BLaER1 treated with 17β-estradiol and CSF1 and Interleukin-3, amounts not matched to agents 10 nM and 100 nM (cell line): ENCODE measurements at regions not wholly inside any gene's neighbourhood (a gene's known extent, or its start where the extent isn't known, plus 50 kb on each side); places are given as distances from the start of the nearest gene placed in this dataset.

Experiments
- H3K27ac ChIP-seq, 11 experiments: shearing (Covaris generic); formaldehyde crosslinking; 2 replicates each; pipeline ENCODE4 v1.8.1; 2022
- H3K27me3 ChIP-seq, 11 experiments: shearing (Covaris generic); formaldehyde crosslinking; 2 replicates each; pipeline ENCODE4 v1.8.1; 2022
- H3K36me3 ChIP-seq, 11 experiments: shearing (Covaris generic); formaldehyde crosslinking; 2 replicates each; pipeline ENCODE4 v1.8.1; 2022
- H3K4me1 ChIP-seq, 10 experiments: shearing (Covaris generic); formaldehyde crosslinking; 2 replicates each; pipeline ENCODE4 v1.8.1; 2022
- H3K4me2 ChIP-seq, 11 experiments: shearing (Covaris generic); formaldehyde crosslinking; 2 replicates each; pipeline ENCODE4 v1.8.1; 2022
- H3K4me3 ChIP-seq, 10 experiments: shearing (Covaris generic); formaldehyde crosslinking; 2 replicates each; pipeline ENCODE4 v1.8.1; 2022
- H3K9ac ChIP-seq, 11 experiments: shearing (Covaris generic); formaldehyde crosslinking; 2 replicates each; pipeline ENCODE4 v1.8.1; 2022
- H3K9me3 ChIP-seq, 11 experiments: shearing (Covaris generic); formaldehyde crosslinking; replicated peaks in 1 of 11; 2 replicates each; pipeline ENCODE4 v1.8.1; 2022
- H4K20me1 ChIP-seq, 11 experiments: shearing (Covaris generic); formaldehyde crosslinking; 2 replicates each; pipeline ENCODE4 v1.8.1; 2022
- Cebpa-rat ChIP-seq, 11 experiments: shearing (Covaris generic); IDR thresholded peaks; 2 replicates each; pipeline ENCODE4 v1.8.1; 2022

DNA sequence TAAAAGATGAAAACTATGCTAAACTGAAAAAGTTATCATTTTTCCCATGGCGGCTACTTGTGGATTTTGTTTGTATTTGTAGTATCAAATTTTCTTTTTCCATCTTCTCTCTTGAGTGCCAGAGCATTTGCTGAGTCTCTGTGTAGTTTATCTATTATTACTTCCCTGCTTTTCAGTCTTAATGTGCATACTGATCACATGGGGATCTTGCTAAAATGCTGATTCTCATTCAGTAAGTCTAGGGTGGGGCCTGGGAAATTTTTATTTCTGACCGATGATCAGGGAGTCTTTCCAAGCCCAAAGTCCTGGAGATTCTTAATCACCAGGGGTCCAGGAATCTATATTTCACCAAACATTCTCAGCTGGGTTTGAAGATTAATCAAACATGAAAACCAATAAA, 189.0 kb upstream of the GOT2 start:
- Histone ChIP-seq H3K27ac (no peak overlapping the region), H3K4me2 (no peak overlapping the region), H3K36me3 (no peaks in the 10 kb centered on the region), H3K9me3 (peaks cover 0 to 23% (median 4%) of the 10 kb centered on the region in 11 experiments; a peak in 7 of 22 replicates), H3K9ac (no peak overlapping the region), H3K4me1 (peaks cover 0 to 4% (median 0%) of the 10 kb centered on the region in 10 experiments; a peak in 3 of 20 replicates), H4K20me1 (no peaks in the 10 kb centered on the region), H3K27me3 (no peaks in the 10 kb centered on the region), H3K4me3 (no peak overlapping the region)
- no peak for TF ChIP-seq Cebpa-rat (IDR thresholded peaks at IDR 0.05)

- H3K4me3 ChIP-seq: no peak overlapping the region
- TF ChIP-seq Cebpa-rat (IDR thresholded peaks at IDR 0.05): no peak
- no peak overlapping the region for H3K4me2 ChIP-seq
These were observed 179.3 kb upstream of the GOT2 start for GRCh38 chr16:58913456-58913855.

GRCh38 chr16:58912571-58912970, 178.5 kb upstream of the GOT2 start:
- peaks cover 0 to 16% (median 5%) of the 10 kb centered on the region in 11 experiments; a peak in 13 of 22 replicates for H3K9me3 ChIP-seq

More at GRCh38 chr16:58913456-58913855, 179.3 kb upstream of the GOT2 start:
- Histone ChIP-seq H3K9ac (no peak overlapping the region), H3K27me3 (no peaks in the 10 kb centered on the region), H3K4me1 (no peaks in the 10 kb centered on the region), H3K36me3 (no peaks in the 10 kb centered on the region), H3K9me3 (peaks cover 0 to 20% (median 7%) of the 10 kb centered on the region in 11 experiments; a peak in 13 of 22 replicates), H3K27ac (no peak overlapping the region), H4K20me1 (no peaks in the 10 kb centered on the region)

DNA sequence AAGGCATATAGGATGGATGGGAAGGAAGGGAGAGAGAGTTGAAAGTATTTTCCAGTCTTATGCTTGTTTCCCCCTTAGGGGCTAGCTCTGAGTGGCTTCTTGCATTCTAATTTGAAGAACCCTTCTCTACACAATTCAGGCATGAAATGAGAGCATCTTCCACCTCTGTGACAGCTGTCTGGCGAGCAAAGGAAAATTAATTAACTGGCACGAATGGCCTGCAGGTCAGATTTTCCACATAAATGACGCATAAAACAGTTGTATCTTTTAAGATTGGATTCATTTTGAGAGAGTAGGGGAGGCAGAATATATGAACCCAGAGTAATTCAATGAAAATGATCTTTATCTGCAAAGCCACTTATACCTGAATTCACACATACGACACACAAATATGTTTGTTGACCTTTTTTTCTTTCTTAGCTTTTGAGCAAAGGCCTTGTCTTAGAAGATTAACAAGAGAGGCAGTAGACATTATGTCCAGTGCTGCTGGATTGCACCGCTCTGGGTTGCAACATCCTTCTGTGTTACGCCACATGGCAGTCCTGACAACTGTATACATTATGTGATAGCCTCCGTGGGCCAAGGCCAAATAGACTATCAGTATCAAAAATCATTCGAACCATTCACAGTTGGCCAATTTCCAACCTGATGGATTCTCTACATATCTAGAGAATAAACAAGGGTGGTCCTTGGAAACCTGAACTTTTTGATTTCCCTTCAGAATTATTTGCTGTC, 173.0 kb upstream of the GOT2 start:
- Histone ChIP-seq H3K27me3 (no peaks in the 10 kb centered on the region), H4K20me1 (no peaks in the 10 kb centered on the region), H3K4me3 (no peak overlapping the region), H3K9ac (no peak overlapping the region), H3K36me3 (no peaks in the 10 kb centered on the region), H3K9me3 (no peaks in the 10 kb centered on the region), H3K4me1 (no peaks in the 10 kb centered on the region), H3K27ac (no peak overlapping the region), H3K4me2 (no peak overlapping the region)
- no peak for TF ChIP-seq Cebpa-rat (IDR thresholded peaks at IDR 0.05)

More at GRCh38 chr16:58912571-58912970, 178.5 kb upstream of the GOT2 start:
- Histone ChIP-seq H3K36me3 (no peaks in the 10 kb centered on the region), H3K4me3 (no peak overlapping the region), H3K27me3 (no peaks in the 10 kb centered on the region), H3K27ac (no peak overlapping the region), H3K9ac (no peak overlapping the region), H3K4me2 (no peak overlapping the region), H4K20me1 (no peaks in the 10 kb centered on the region), H3K4me1 (no peaks in the 10 kb centered on the region)
- TF ChIP-seq Cebpa-rat (IDR thresholded peaks at IDR 0.05): no peak

- Histone ChIP-seq H3K9ac (no peak overlapping the region), H4K20me1 (no peaks in the 10 kb centered on the region), H3K27me3 (no peaks in the 10 kb centered on the region)
These were observed 170.2 kb upstream of the GOT2 start for GRCh38 chr16:58904291-58904690.

DNA sequence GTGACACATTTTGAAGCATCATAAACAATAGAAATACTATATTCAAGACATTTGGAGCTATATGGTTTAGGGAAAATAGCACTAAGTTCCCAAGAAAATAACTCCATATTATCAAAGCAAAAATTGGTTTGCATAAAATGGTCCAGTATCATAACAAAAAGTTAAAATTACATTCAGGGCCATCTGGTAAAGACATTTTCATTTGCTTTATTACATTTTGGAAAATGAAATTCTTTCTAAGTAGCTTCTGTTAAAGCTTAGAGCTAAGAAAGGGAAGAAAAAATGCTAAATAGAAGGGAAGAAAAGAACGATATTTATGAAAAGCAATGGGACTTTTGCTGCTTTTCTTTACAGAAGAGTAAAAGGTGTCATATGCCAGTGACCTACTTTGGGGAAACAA, 155.4 kb upstream of the GOT2 start:
- no peak for TF ChIP-seq Cebpa-rat (IDR thresholded peaks at IDR 0.05)
- H3K9ac ChIP-seq: no peak overlapping the region
- H3K27ac ChIP-seq: no peak overlapping the region
- H4K20me1 ChIP-seq: no peaks in the 10 kb centered on the region
- H3K27me3 ChIP-seq: no peaks in the 10 kb centered on the region
- H3K9me3 ChIP-seq: 0 out of 22 replicates have a peak, but pooled peaks cover 0 to 8% (median 0%) of the 10 kb centered on the region in 11 experiments
- no peak overlapping the region for H3K4me3 ChIP-seq
- no peak overlapping the region for H3K4me2 ChIP-seq
- peaks cover 0 to 6% (median 0%) of the 10 kb centered on the region in 10 experiments; a peak in 1 of 20 replicates for H3K4me1 ChIP-seq
- H3K36me3 ChIP-seq: no peaks in the 10 kb centered on the region

More at GRCh38 chr16:58904291-58904690, 170.2 kb upstream of the GOT2 start:
- Histone ChIP-seq H3K9me3 (no peaks in the 10 kb centered on the region), H3K4me1 (no peaks in the 10 kb centered on the region), H3K4me3 (no peak overlapping the region), H3K36me3 (no peaks in the 10 kb centered on the region), H3K27ac (no peak overlapping the region), H3K4me2 (no peak overlapping the region)
- no peak for TF ChIP-seq Cebpa-rat (IDR thresholded peaks at IDR 0.05)

DNA sequence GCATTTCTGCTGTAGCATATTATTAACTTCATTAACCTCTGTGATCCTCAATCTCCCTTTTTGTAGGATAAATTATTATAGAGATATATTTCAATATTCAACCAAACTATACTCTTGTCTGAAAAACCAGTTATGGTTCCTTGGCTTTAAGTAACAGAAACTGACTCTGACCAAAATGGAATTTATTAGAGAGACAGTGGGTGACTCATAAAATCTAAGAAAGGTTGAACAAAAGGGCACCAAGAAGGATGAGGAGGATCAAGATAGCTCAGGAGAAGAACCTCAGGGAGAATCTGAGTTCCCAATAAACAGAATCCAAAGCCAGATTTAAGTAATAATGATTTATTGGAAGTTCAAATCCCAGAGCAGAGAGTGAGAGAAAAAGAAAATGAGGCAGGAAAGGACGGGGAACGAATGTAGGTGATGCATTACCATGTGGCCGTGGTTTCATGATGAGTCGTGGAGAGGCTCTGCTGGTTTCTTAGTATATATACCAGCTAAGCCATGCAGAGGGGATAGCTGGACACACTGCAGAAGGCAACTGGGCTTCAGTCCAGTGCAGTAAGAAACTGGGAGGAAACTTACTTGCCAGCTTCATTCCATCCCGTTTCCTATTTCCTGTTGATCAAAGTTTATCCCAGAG, 151.5 kb upstream of the GOT2 start:
- H3K9ac ChIP-seq: no peak overlapping the region
- H3K36me3 ChIP-seq: no peaks in the 10 kb centered on the region
- H3K27me3 ChIP-seq: no peaks in the 10 kb centered on the region
- no peak for TF ChIP-seq Cebpa-rat (IDR thresholded peaks at IDR 0.05)
- no peak overlapping the region for H3K4me3 ChIP-seq
- peaks cover 0 to 21% (median 8%) of the 10 kb centered on the region in 10 experiments; a peak in 9 of 20 replicates for H3K4me1 ChIP-seq
- peak overlapping the region in 2 of 11 experiments; percentile 15 to 23; a peak in 2 of 22 replicates for H3K4me2 ChIP-seq
- no peak overlapping the region for H3K27ac ChIP-seq
- no peaks in the 10 kb centered on the region for H4K20me1 ChIP-seq
- H3K9me3 ChIP-seq: peaks cover 0 to 17% (median 7%) of the 10 kb centered on the region in 11 experiments; a peak in 10 of 22 replicates

- Histone ChIP-seq H3K27me3 (no peaks in the 10 kb centered on the region), H3K4me3 (no peak overlapping the region), H4K20me1 (no peaks in the 10 kb centered on the region), H3K4me1 (peaks cover 0 to 21% (median 8%) of the 10 kb centered on the region in 10 experiments; a peak in 9 of 20 replicates), H3K36me3 (no peaks in the 10 kb centered on the region), H3K9me3 (peaks cover 0 to 31% (median 17%) of the 10 kb centered on the region in 11 experiments; a peak in 18 of 22 replicates), H3K27ac (no peak overlapping the region), H3K4me2 (no peak overlapping the region), H3K9ac (no peak overlapping the region)
- no peak for TF ChIP-seq Cebpa-rat (IDR thresholded peaks at IDR 0.05)
These were observed 150.0 kb upstream of the GOT2 start for GRCh38 chr16:58884141-58884540.

DNA sequence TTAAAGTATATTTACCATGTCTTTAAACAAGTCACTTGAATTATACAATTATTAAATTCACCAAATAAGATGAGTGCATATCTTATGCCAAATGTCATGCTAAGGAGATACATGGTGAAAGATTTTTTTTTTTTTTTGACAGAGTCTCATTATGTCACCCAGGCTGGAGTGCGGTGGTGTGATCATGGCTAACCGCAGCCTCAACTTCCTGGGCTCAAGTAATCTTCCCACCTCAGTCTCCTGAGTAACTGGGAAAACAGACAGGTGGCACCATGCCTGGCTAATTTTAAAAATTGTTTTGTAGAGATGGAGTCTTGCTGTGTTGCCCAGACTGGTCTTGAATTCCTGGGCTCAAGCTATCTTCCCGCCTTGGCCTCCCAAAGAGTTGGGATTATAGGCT, 149.0 kb upstream of the GOT2 start:
- Histone ChIP-seq H3K27ac (peak overlapping the region in 6 of 11 experiments; percentile 17 to 67 (median 34); a peak in 7 of 22 replicates), H3K36me3 (no peaks in the 10 kb centered on the region), H3K4me3 (no peak overlapping the region), H3K4me1 (peaks cover 0 to 21% (median 8%) of the 10 kb centered on the region in 10 experiments; a peak in 9 of 20 replicates), H3K4me2 (peak overlapping the region in 2 of 11 experiments; percentile 56 to 66; a peak in 4 of 22 replicates), H3K9me3 (peaks cover 10 to 41% (median 26%) of the 10 kb centered on the region in 11 experiments), H3K27me3 (no peaks in the 10 kb centered on the region), H3K9ac (no peak overlapping the region), H4K20me1 (no peaks in the 10 kb centered on the region)
- TF ChIP-seq Cebpa-rat (IDR thresholded peaks at IDR 0.05): no peak
